NT2/D1 (cell line): ENCODE measurements at regions not wholly inside any gene's neighbourhood (a gene's known extent, or its start where the extent isn't known, plus 50 kb on each side); places are given as distances from the start of the nearest gene placed in this dataset.
"Not testable (repeated sequence)": the region's sequence is repeated elsewhere in the genome, so short reads cannot be mapped to it uniquely, and the experiment has no call there.

Experiments
- DNase-seq: peaks from one replicate; pipeline ENCODE4 v3.0.0-alpha.2; 2011; ENCODE audit warnings: low read depth, low spot score
- H3K27me3 ChIP-seq: 2 replicates; pipeline ENCODE4 v1.6.0; 2011; ENCODE audit warnings: mild to moderate bottlenecking; ENCODE audit not compliant: insufficient read length, insufficient read depth
- H3K36me3 ChIP-seq: 2 replicates; pipeline ENCODE4 v1.6.1; 2011; ENCODE audit warnings: mild to moderate bottlenecking, low read length, mixed read lengths; ENCODE audit not compliant: insufficient read depth, insufficient read length
- H3K4me1 ChIP-seq: 2 replicates; pipeline ENCODE4 v1.5.1; 2011; ENCODE audit not compliant: insufficient read depth, insufficient read length
- H3K4me3 ChIP-seq: 2 replicates; pipeline ENCODE4 v1.5.1; 2011; ENCODE audit warnings: low read depth; ENCODE audit not compliant: insufficient read length
- H3K9ac ChIP-seq: 2 replicates; pipeline ENCODE4 v1.6.0; 2011; ENCODE audit warnings: low read depth; ENCODE audit not compliant: insufficient read length
- H3K9me3 ChIP-seq: 2 replicates; pipeline ENCODE4 v1.5.1; 2011; ENCODE audit warnings: mild to moderate bottlenecking, low read length; ENCODE audit not compliant: insufficient read depth
- SUZ12 ChIP-seq: IDR thresholded peaks from 2 replicates; pipeline ENCODE4 v1.6.1; 2011; ENCODE audit not compliant: insufficient read length, insufficient read depth; ENCODE audit errors: extremely low read depth
- YY1 ChIP-seq: IDR thresholded peaks from 2 replicates; pipeline ENCODE4 v1.6.1; 2011; ENCODE audit not compliant: insufficient read length, insufficient read depth
- ZNF274 ChIP-seq: IDR thresholded peaks from 2 replicates; pipeline ENCODE4 v1.6.1; 2011; ENCODE audit warnings: mild to moderate bottlenecking, low read depth, low read length

DNA sequence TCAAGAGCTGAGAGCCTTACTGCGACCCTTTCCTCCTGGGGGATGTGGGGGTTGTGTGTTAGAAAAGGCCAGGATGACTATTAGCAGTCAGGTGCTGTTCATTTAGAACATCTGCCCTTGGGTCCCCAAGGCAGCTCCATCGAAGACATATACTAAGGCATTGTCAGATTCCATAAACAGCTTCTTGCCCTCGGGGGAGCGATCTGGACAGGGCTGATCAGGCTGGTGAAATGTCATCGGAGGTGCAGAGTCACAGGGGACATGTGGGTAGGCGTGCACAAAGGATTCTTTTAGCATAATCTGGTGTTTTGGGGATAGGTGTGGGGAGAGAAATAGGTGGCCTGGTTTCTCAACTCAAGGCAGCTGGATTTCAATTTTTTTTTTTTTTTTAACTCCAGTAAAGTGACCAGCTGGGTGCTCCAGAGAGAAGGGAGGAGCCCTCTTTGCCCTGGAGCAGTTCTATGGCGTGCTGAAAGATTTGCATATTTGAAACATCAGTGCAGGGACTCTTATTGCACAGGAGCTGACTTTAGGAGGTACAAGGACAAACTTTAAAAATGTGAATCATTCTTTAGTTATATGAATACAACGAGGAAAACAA lies 160.1 kb downstream of the SUDS3 start:
- Histone ChIP-seq H3K9me3 (no peaks in the 10 kb centered on the region), H3K27me3 (no peaks in the 10 kb centered on the region), H3K4me1 (peaks cover 6% of the 10 kb centered on the region), H3K9ac (no peak overlapping the region), H3K4me3 (no peak overlapping the region), H3K36me3 (no peaks in the 10 kb centered on the region)
- no peak for DNase-seq
- TF ChIP-seq ZNF274: no peak
- no peak for TF ChIP-seq SUZ12
- no peak for TF ChIP-seq YY1

DNA sequence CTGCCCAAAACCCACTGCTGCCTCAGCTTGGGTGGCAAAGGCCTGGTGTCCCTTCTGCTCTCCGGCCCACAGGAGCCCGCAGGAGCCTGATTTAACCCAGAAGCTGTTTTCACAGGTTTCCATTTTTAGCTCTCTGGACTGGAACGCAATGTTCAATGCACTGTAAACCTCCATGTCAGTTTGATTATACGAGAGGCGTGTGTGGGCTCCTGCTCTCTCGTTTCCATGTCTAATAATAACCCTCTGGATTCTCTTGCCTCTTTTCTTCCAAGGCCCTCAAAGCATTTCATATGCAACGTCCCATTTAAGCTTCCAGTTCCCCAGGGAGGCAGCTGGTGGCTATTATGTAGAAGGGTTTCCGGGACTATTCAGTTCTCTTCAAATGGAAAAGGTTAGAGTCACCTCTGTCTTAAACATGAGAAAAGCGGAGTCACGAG lies 161.1 kb downstream of the SUDS3 start:
- H3K4me3 ChIP-seq: no peak overlapping the region
- H3K9me3 ChIP-seq: no peaks in the 10 kb centered on the region
- peaks cover 6% of the 10 kb centered on the region for H3K4me1 ChIP-seq
- peak overlapping the region; percentile 29 for H3K9ac ChIP-seq
- no peaks in the 10 kb centered on the region for H3K27me3 ChIP-seq
- H3K36me3 ChIP-seq: no peaks in the 10 kb centered on the region
- TF ChIP-seq YY1: no peak
- peak; percentile 72 for DNase-seq

DNA sequence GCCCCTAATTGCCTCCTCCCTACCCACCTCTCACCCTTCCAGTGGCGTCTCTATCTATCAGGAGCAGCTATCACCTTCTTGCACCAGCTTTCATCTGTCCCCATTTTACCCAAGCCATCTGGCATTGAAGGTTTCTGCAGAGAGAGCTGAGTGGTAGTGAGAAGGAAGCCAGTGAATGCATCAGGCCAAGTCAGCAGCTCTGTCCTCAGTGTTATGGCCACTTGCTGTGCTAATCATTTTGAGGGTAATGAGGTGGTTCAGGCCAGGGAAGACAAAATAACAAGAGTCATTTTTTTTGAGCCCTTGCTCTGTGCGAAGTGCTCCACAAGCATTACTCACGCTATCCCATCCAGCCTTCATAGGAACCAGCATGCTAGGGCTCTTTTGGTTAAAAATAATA lies 164.7 kb downstream of the SUDS3 start:
- no peaks in the 10 kb centered on the region for H3K9me3 ChIP-seq
- no peaks in the 10 kb centered on the region for H3K36me3 ChIP-seq
- no peak overlapping the region for H3K4me3 ChIP-seq
- TF ChIP-seq ZNF274 (no peak), SUZ12 (no peak), YY1 (no peak)
- H3K27me3 ChIP-seq: no peaks in the 10 kb centered on the region
- H3K9ac ChIP-seq: no peak overlapping the region
- no peak for DNase-seq
- H3K4me1 ChIP-seq: peaks cover 6% of the 10 kb centered on the region

DNA sequence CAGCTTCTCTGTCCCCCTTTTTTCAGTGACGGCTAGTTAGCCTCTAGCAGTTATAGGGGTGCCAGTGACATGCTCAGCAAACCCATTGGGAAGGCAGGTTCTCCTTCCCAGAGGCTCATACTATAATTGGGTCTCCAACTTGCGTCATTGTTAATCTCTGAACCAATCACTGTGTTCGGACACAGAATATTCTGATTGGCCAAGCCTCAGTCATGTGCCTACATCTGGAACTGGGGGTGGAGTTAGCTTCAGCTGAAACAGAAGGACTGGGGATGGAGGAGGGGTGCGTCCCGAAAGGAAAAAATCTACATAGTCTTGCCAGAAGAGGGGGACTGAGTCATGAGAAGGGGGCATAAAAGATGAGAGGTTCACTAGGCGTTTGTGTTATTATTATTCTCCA lies 165.6 kb downstream of the SUDS3 start:
- Histone ChIP-seq H3K9ac (no peak overlapping the region), H3K4me3 (no peak overlapping the region), H3K27me3 (no peaks in the 10 kb centered on the region), H3K9me3 (no peaks in the 10 kb centered on the region), H3K4me1 (peaks cover 4% of the 10 kb centered on the region), H3K36me3 (no peaks in the 10 kb centered on the region)
- DNase-seq: no peak
- TF ChIP-seq YY1: no peak
- TF ChIP-seq ZNF274: no peak
- no peak for TF ChIP-seq SUZ12

DNA sequence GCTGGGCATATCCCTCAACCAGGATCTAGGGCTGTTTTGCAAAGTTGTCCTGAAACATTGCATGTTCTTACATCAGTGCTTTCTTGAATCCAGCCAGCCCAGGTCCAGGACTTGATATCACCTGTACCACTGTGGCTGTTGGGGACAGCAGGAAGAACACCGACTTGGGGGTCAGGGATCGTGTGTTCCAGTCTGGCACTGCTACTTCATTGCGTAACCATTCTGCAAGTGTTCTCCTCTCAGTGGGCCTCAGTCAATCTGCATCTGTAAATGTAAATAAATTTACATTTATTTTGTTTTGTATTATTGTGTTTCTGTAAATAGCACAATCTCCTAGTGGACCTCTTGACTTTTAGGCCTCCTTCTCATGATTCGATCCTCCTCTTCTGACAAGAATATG lies 167.3 kb downstream of the SUDS3 start:
- Histone ChIP-seq H3K9me3 (no peaks in the 10 kb centered on the region), H3K9ac (no peak overlapping the region), H3K4me1 (no peaks in the 10 kb centered on the region), H3K4me3 (no peak overlapping the region), H3K36me3 (no peaks in the 10 kb centered on the region), H3K27me3 (no peaks in the 10 kb centered on the region)
- TF ChIP-seq SUZ12 (no peak), YY1 (no peak), ZNF274 (no peak)
- DNase-seq: no peak

DNA sequence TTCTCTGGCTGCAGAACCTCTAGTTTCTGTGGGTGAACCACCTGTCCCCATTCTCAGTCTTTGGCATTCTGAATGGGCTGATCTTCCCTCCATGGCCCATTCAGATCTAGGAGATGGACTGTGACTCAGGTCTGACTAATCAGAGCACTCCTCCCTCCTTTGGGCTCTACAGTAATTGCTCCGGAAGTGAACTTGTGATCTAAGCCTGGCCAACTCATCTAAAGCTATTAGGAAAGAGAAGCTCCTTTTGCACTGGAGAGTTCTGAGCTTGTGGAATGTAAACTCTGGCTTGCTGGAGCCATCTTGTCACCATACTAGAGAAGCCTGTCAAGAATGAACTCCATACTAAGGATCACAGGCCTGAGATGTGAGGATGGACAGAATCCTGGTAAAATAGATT lies 168.2 kb downstream of the SUDS3 start:
- DNase-seq: no peak
- no peaks in the 10 kb centered on the region for H3K27me3 ChIP-seq
- H3K9ac ChIP-seq: no peak overlapping the region
- no peaks in the 10 kb centered on the region for H3K36me3 ChIP-seq
- H3K4me3 ChIP-seq: no peak overlapping the region
- no peaks in the 10 kb centered on the region for H3K9me3 ChIP-seq
- H3K4me1 ChIP-seq: peaks cover 3% of the 10 kb centered on the region
- TF ChIP-seq ZNF274 (no peak), SUZ12 (no peak), YY1 (no peak)

DNA sequence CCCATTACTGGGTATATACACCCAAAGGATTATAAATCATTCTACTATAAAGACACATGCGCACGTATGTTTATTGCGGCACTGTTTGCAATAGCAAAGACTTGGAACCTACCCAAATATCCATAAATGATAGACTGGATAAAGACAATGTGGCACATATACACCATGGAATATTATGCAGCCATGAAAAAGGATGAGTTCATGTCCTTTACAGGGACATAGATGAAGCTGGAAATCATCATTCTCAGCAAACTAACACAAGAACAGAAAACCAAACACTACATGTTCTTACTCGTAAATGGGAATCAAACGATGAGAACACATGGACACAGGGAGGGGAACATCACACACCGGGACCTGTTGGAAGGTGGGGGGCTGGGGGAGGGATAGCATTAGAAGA lies 171.3 kb downstream of the SUDS3 start:
- H3K9ac ChIP-seq, H3K9me3 ChIP-seq: not testable (repeated sequence)

DNA sequence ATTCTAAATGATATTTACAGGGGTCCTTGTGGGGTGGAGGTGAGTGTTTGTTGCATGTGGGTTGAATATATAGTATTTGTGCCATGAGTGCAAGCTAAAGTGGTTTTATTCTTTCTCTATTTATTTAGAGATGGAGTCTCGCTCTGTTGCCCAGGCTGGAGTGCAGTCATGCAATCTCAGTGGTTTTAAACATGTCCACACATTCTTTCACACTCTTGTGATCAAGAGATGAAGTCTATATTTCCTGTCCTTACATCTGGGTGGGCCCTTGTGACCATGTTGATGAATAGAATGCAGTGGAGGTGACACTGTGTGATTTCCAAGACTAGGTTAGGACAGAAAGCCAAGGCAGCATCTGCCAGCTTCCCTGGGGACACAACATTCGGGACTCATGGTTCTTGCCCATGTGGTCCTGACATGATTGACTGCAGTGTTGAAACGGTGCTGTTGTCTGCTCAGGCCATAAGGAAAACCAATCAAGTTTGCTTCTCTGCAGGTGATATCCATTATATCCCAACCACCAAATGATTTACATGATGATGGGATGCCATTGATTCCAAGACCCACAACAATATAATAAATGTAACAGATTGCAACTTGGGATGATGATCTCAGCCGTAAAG lies 172.6 kb downstream of the SUDS3 start:
- TF ChIP-seq SUZ12 (no peak), YY1 (no peak), ZNF274 (no peak)
- Histone ChIP-seq H3K4me1 (peaks cover 6% of the 10 kb centered on the region), H3K4me3 (no peak overlapping the region), H3K27me3 (no peaks in the 10 kb centered on the region), H3K36me3 (no peaks in the 10 kb centered on the region), H3K9me3 (peaks cover 19% of the 10 kb centered on the region; the same call in 1 of the 2 replicates), H3K9ac (no peak overlapping the region)
- no peak for DNase-seq

More for the DNA sequence above, 171.3 kb downstream of the SUDS3 start:
- H3K36me3 ChIP-seq, H3K4me1 ChIP-seq, H3K4me3 ChIP-seq, H3K27me3 ChIP-seq, DNase-seq: not testable (repeated sequence)
